Lower lobe of right lung (tissue), 2 donors: ENCODE measurements at regions not wholly inside any gene's neighbourhood (a gene's known extent, or its start where the extent isn't known, plus 50 kb on each side); places are given as distances from the start of the nearest gene placed in this dataset.

Source experiments
- ATAC-seq, 2 donors: fragments of 200-7000 bp; cut with Tn5 transposase; one replicate each; pipeline ENCODE4 v1.9.1; 2020 to 2022; ENCODE audit warnings: mild to moderate bottlenecking in 2 of 2, moderate library complexity in 2 of 2
- DNase-seq: peaks from one replicate; pipeline ENCODE4 v3.0.0-alpha.2; 2020
- H3K27ac ChIP-seq: fragments of 200-600 bp; one replicate; pipeline ENCODE4 v1.8.0; 2022
- H3K27me3 ChIP-seq: fragments of 200-600 bp; one replicate; pipeline ENCODE4 v1.8.0; 2022; ENCODE audit warnings: low read depth
- H3K36me3 ChIP-seq: fragments of 200-600 bp; one replicate; pipeline ENCODE4 v1.8.0; 2022; ENCODE audit warnings: mild to moderate bottlenecking
- H3K4me1 ChIP-seq: fragments of 200-600 bp; one replicate; pipeline ENCODE4 v1.8.0; 2022
- H3K4me3 ChIP-seq: fragments of 200-600 bp; one replicate; pipeline ENCODE4 v1.8.0; 2022; ENCODE audit warnings: mild to moderate bottlenecking
- H3K9me3 ChIP-seq: fragments of 200-600 bp; one replicate; pipeline ENCODE4 v1.8.0; 2022
- intact Hi-C: fragments of 100-400 bp; cut with DNase I; formaldehyde crosslinking; loops from one replicate; pipeline ENCODE4 v1.11.0; 2022
- TF ChIP-seq, protein P1 (sequence below): fragments of 200-600 bp; IDR thresholded peaks from one replicate; pipeline ENCODE4 v1.8.0; 2022; ENCODE audit warnings: antibody characterized with exemption, mild to moderate bottlenecking
- donor health status: DM: no; HTN: yes; CAD: no; lungs with severe emphysema.

- H3K27me3 ChIP-seq = peaks cover 5% of the 10 kb centered on the region
- ATAC-seq (no peak), DNase-seq (no peak)
- H3K27ac ChIP-seq = no peak overlapping the region
- no peak overlapping the region for H3K4me3 ChIP-seq
- H3K36me3 ChIP-seq = no peaks in the 10 kb centered on the region
- H3K4me1 ChIP-seq = no peaks in the 10 kb centered on the region
- TF ChIP-seq, protein P1, sequence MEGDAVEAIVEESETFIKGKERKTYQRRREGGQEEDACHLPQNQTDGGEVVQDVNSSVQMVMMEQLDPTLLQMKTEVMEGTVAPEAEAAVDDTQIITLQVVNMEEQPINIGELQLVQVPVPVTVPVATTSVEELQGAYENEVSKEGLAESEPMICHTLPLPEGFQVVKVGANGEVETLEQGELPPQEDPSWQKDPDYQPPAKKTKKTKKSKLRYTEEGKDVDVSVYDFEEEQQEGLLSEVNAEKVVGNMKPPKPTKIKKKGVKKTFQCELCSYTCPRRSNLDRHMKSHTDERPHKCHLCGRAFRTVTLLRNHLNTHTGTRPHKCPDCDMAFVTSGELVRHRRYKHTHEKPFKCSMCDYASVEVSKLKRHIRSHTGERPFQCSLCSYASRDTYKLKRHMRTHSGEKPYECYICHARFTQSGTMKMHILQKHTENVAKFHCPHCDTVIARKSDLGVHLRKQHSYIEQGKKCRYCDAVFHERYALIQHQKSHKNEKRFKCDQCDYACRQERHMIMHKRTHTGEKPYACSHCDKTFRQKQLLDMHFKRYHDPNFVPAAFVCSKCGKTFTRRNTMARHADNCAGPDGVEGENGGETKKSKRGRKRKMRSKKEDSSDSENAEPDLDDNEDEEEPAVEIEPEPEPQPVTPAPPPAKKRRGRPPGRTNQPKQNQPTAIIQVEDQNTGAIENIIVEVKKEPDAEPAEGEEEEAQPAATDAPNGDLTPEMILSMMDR = no peak
- no peaks in the 10 kb centered on the region for H3K9me3 ChIP-seq
- intact Hi-C loops = no loop called here
Measured at GRCh38 chr9:135330685-135331590, 148.6 kb upstream of the PPP1R26 start.

DNA sequence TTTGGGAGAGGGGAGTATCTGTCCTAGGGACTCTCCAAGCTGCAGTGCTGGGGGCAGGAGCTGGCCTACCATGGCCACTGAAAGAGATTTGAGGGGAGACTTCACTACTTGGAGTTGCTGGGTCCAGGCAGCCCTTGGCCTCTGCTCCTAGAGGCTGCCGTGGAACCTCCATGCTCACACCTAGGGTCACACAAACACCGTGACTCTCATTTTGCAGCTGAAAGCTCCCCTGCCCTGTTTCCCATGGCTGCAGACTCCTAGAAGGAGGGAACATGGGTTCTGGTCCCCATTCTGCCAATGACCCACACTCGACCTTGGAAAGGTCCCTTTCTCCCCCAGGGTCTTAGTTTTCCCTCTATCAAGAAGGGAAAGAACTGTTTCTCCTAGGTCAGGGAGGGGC, 147.1 kb upstream of the PPP1R26 start:
- ATAC-seq = no peak
- Histone ChIP-seq H3K27ac (no peak overlapping the region), H3K4me1 (no peaks in the 10 kb centered on the region), H3K27me3 (no peaks in the 10 kb centered on the region), H3K36me3 (no peaks in the 10 kb centered on the region), H3K4me3 (no peak overlapping the region), H3K9me3 (no peaks in the 10 kb centered on the region)
- DNase-seq = no peak
- intact Hi-C loops = no loop called here
- TF ChIP-seq, protein P1 = no peak

GRCh38 chr9:135332979-135333748, 146.4 kb upstream of the PPP1R26 start:
- Histone ChIP-seq H3K36me3 (no peaks in the 10 kb centered on the region), H3K9me3 (no peaks in the 10 kb centered on the region), H3K4me3 (no peak overlapping the region), H3K4me1 (no peaks in the 10 kb centered on the region), H3K27ac (no peak overlapping the region), H3K27me3 (no peaks in the 10 kb centered on the region)
- DNase-seq (no peak), ATAC-seq (no peak)
- intact Hi-C loops = no loop called here
- TF ChIP-seq, protein P1 = no peak

DNA sequence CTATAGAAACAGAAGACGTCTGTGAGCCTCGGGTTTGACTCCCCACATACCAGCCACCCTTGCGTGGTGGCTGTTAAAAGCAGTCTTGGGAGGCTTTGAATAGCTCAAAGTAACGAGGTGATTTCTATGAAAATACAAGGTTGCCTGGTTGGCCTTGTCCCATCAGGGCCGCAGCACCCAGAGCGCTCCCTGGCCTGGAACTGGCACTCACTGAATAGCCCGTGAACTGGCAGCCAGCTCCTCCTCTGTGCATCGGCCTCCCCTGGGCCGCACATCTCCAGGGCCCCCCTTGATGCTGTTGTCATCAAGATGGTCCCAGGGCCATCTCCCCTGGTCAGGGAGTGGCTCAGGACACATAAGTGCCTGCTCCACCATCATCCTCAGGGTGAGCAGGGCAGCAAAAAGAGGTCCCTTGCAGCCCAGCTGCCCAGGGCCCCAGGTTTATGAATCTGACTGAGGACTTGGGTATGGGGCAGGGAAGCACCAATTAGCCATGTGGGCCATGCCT, 144.6 kb upstream of the PPP1R26 start:
- ATAC-seq (no peak), DNase-seq (peak; percentile 28)
- Histone ChIP-seq H3K27ac (no peak overlapping the region), H3K27me3 (peaks cover 4% of the 10 kb centered on the region), H3K36me3 (no peaks in the 10 kb centered on the region), H3K4me1 (no peaks in the 10 kb centered on the region), H3K9me3 (no peaks in the 10 kb centered on the region), H3K4me3 (no peak overlapping the region)
- TF ChIP-seq, protein P1 = no peak
- intact Hi-C loops = no loop called here

- DNase-seq (peak; percentile 34), ATAC-seq (no peak)
- Histone ChIP-seq H3K27ac (no peak overlapping the region), H3K4me1 (peaks cover 3% of the 10 kb centered on the region), H3K4me3 (no peak overlapping the region), H3K36me3 (no peaks in the 10 kb centered on the region), H3K27me3 (peaks cover 4% of the 10 kb centered on the region), H3K9me3 (no peaks in the 10 kb centered on the region)
- TF ChIP-seq, protein P1 = no peak
- intact Hi-C loops = no loop called here
Measured at GRCh38 chr9:135335691-135336181, 143.8 kb upstream of the PPP1R26 start.
